Naive B cell (primary cell): ENCODE measurements at regions not wholly inside any gene's neighbourhood (a gene's known extent, or its start where the extent isn't known, plus 50 kb on each side); places are given as distances from the start of the nearest gene placed in this dataset.

Source experiments
- ATAC-seq, 2 donors: fragments of 150-1000 bp; cut with Tn5 transposase; 2 replicates each; pipeline ENCODE4 v1.10.0; 2021; ENCODE audit warnings: low read depth in 2 of 2, mild to moderate bottlenecking in 2 of 2, moderate library complexity in 2 of 2
- DNase-seq: peaks from one replicate; pipeline ENCODE4 v3.0.0; 2022
- H3K27ac Mint-ChIP-seq, 6 donors: one replicate each; pipeline ENCODE4 v1.8.0; 2020 to 2022; ENCODE audit warnings: mild to moderate bottlenecking in 6 of 6, mixed read lengths in 6 of 6, moderate library complexity in 5 of 6, inconsistent platforms in 2 of 6
- H3K27me3 Mint-ChIP-seq, 3 donors: one replicate each; pipeline ENCODE4 v1.8.0; 2021 to 2022; ENCODE audit warnings: mixed read lengths in 3 of 3, mild to moderate bottlenecking in 1 of 3
- H3K36me3 Mint-ChIP-seq, 2 donors: one replicate each; pipeline ENCODE4 v1.8.0; 2020 to 2022; ENCODE audit warnings: mixed read lengths in 2 of 2, inconsistent platforms in 1 of 2, mild to moderate bottlenecking in 1 of 2
- H3K4me1 Mint-ChIP-seq, 3 donors: one replicate each; pipeline ENCODE4 v1.8.0; 2020 to 2022; ENCODE audit warnings: mixed read lengths in 3 of 3, inconsistent platforms in 1 of 3, mild to moderate bottlenecking in 1 of 3, moderate library complexity in 1 of 3
- H3K4me3 Mint-ChIP-seq, 8 donors: one replicate each; pipeline ENCODE4 v1.8.0; 2020 to 2022; ENCODE audit warnings: mild to moderate bottlenecking in 8 of 8, mixed read lengths in 8 of 8, moderate library complexity in 8 of 8, inconsistent platforms in 2 of 8
- H3K9me3 Mint-ChIP-seq, 7 donors: one replicate each; pipeline ENCODE4 v1.8.0; 2020 to 2022; ENCODE audit warnings: mixed read lengths in 7 of 7, mild to moderate bottlenecking in 5 of 7, inconsistent platforms in 2 of 7, moderate library complexity in 1 of 7

DNA sequence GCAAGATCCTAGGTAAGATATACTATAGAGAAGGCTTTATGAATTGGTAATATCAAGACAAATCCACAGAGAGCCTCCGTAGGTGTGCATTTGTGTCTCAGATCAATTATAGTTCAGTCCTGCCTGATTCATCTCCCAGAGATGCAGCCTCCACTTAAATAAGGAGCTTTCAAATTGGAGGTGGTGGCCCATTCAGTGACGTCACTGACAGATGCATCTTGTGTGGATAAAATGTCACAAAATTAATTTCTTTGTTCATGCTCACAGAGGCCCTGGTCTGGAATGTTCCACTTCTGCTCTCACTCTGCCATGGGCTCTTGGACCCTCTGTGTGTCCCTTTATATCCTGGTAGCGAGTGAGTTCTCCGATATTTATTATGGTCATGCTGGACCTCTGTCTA, 157.1 kb upstream of the PRSS58 start:
- no peaks in the 10 kb centered on the region for H3K4me1 Mint-ChIP-seq
- no peaks in the 10 kb centered on the region for H3K36me3 Mint-ChIP-seq
- H3K4me3 Mint-ChIP-seq: no peak overlapping the region
- peaks cover 0 to 4% (median 0%) of the 10 kb centered on the region in 3 donors for H3K27me3 Mint-ChIP-seq
- DNase-seq (no peak), ATAC-seq (no peak)
- H3K9me3 Mint-ChIP-seq: peaks cover 0 to 3% (median 0%) of the 10 kb centered on the region in 7 donors
- H3K27ac Mint-ChIP-seq: no peak overlapping the region

- H3K9me3 Mint-ChIP-seq: peaks cover 0 to 3% (median 0%) of the 10 kb centered on the region in 7 donors
- H3K27ac Mint-ChIP-seq: no peak overlapping the region
- no peak for ATAC-seq
- DNase-seq: no peak
- H3K4me1 Mint-ChIP-seq: no peaks in the 10 kb centered on the region
- H3K4me3 Mint-ChIP-seq: peak overlapping the region in 1 of 8 donors; percentile 22
- H3K36me3 Mint-ChIP-seq: no peaks in the 10 kb centered on the region
- H3K27me3 Mint-ChIP-seq: peaks cover 0 to 4% (median 0%) of the 10 kb centered on the region in 3 donors
These were observed 156.3 kb upstream of the PRSS58 start for GRCh38 chr7:142414135-142414534.

GRCh38 chr7:142413280-142414000, 155.6 kb upstream of the PRSS58 start:
- H3K4me3 Mint-ChIP-seq: no peak overlapping the region

GRCh38 chr7:142412551-142413193, 154.8 kb upstream of the PRSS58 start:
- Mint-ChIP-seq H3K27ac (peak overlapping the region in 1 of 6 donors; percentile 22), H3K27me3 (no peaks in the 10 kb centered on the region), H3K36me3 (no peaks in the 10 kb centered on the region), H3K4me1 (no peaks in the 10 kb centered on the region), H3K9me3 (peaks cover 0 to 3% (median 0%) of the 10 kb centered on the region in 7 donors), H3K4me3 (no peak overlapping the region)
- ATAC-seq (no peak), DNase-seq (no peak)

More at GRCh38 chr7:142413280-142414000, 155.6 kb upstream of the PRSS58 start:
- H3K27me3 Mint-ChIP-seq: peaks cover 0 to 4% (median 0%) of the 10 kb centered on the region in 3 donors
- no peaks in the 10 kb centered on the region for H3K36me3 Mint-ChIP-seq
- no peak for ATAC-seq
- H3K9me3 Mint-ChIP-seq: peaks cover 0 to 3% (median 0%) of the 10 kb centered on the region in 7 donors
- no peak for DNase-seq
- peak overlapping the region in 1 of 6 donors; percentile 22 for H3K27ac Mint-ChIP-seq
- H3K4me1 Mint-ChIP-seq: no peaks in the 10 kb centered on the region

- DNase-seq (no peak), ATAC-seq (no peak)
- Mint-ChIP-seq H3K4me1 (no peaks in the 10 kb centered on the region), H3K4me3 (no peak overlapping the region), H3K27ac (no peak overlapping the region), H3K36me3 (no peaks in the 10 kb centered on the region), H3K27me3 (no peaks in the 10 kb centered on the region), H3K9me3 (peaks cover 0 to 3% (median 0%) of the 10 kb centered on the region in 7 donors)
These were observed 151.6 kb upstream of the PRSS58 start for GRCh38 chr7:142409471-142409870.

DNA sequence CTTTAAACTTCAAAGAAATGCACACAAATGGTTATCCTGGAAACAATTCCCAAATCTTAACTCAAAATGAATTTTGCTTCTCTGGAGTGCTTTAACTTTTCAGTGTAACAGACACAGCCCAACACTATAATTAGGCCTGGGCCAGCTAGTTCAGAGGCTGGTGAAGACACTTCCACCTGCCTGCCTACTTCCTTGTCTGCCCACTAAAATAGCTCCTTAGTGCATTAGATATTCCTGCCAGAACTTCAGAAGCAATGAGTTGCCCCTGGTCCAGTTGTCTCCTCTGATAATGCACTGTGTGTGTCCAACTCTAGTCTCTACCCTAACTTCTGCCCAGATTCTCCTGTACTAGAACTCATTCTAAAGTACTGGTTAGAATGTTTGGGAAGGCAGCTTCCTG, 150.9 kb upstream of the PRSS58 start:
- H3K4me1 Mint-ChIP-seq: no peaks in the 10 kb centered on the region
- no peaks in the 10 kb centered on the region for H3K36me3 Mint-ChIP-seq
- no peaks in the 10 kb centered on the region for H3K27me3 Mint-ChIP-seq
- ATAC-seq (no peak), DNase-seq (no peak)
- H3K27ac Mint-ChIP-seq: no peak overlapping the region
- peaks cover 0 to 3% (median 0%) of the 10 kb centered on the region in 7 donors for H3K9me3 Mint-ChIP-seq
- no peak overlapping the region for H3K4me3 Mint-ChIP-seq

DNA sequence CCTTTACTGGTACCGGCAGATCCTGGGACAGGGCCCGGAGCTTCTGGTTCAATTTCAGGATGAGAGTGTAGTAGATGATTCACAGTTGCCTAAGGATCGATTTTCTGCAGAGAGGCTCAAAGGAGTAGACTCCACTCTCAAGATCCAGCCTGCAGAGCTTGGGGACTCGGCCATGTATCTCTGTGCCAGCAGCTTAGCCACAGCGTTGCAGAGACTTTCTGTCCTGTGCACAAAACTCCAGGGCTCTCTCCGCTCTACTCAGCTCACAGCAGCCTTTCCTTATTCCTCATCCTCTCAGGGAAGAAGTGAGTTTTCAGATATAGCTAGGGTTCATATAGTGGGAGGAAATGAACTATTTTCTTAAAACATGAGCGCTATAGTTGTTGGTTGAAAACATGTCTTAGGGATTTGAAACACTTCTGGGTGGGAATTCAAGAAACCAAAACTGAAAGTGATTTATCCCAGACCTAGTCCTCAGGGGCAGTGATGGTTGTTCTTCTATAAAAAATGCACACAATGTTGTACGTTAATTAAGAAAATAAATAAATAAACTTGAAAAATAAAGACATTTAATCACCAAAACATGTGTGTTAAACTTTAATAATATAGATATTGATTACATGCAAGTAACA, 150.2 kb upstream of the PRSS58 start:
- Mint-ChIP-seq H3K27me3 (no peaks in the 10 kb centered on the region), H3K36me3 (no peaks in the 10 kb centered on the region), H3K27ac (peak overlapping the region in 1 of 6 donors; percentile 24), H3K4me1 (no peaks in the 10 kb centered on the region), H3K4me3 (no peak overlapping the region), H3K9me3 (peaks cover 0 to 3% (median 0%) of the 10 kb centered on the region in 7 donors)
- ATAC-seq (no peak), DNase-seq (no peak)

DNA sequence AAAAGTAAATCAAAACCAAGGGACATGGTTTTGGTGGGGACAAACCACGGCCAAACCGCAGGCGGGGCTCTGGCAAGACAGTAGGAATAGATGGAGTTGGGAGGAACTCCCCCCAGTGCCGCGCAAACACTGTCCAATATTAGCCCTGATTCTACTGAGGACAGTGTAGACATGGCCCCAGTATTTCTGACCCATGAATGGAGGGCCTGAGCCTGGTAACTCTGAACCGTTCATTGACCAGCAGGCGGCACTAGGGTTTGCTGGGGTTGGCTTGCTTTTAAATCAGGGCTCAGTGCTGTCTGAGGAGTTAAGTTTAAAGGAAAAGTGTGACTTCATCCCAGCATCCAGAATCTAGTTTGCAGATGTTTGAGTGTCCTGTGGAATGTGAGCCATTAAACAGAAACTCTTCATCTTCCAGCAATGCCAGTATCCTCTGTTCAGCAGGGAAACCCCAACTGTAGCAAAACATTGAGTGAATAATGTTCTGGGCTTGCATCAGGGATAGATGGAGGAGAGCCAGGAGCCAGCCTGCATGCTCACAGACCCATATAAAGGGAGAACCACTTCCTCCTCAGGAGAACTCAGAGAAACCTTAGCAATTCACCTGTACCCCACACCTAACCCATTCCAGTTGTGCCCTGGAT, 147.4 kb upstream of the PRSS58 start:
- H3K27me3 Mint-ChIP-seq: peaks cover 0 to 5% (median 0%) of the 10 kb centered on the region in 3 donors
- no peak for ATAC-seq
- H3K36me3 Mint-ChIP-seq: no peaks in the 10 kb centered on the region
- no peaks in the 10 kb centered on the region for H3K4me1 Mint-ChIP-seq
- no peak for DNase-seq
- no peaks in the 10 kb centered on the region for H3K9me3 Mint-ChIP-seq
- no peak overlapping the region for H3K27ac Mint-ChIP-seq
- H3K4me3 Mint-ChIP-seq: no peak overlapping the region

DNA sequence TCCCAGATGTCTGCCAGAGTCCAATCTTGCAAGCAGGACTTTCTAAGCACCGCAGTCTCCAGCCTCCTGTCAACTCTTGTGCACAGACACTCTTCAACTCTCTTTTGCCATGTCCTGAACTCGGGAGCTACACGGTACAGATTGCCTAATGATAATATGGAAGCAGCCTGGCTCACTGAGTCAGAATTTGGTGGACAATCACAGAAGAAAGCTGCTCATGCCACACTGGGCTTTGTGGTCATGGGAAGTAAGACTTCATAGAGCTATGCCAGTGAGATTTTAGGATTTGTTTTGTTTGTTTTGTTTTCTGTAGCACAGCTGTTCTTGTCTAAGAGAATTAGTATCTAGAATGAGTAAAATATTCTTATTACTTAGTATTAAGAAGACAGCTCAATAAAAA, 144.1 kb upstream of the PRSS58 start:
- H3K4me3 Mint-ChIP-seq: no peak overlapping the region

GRCh38 chr7:142400042-142400533, 142.2 kb upstream of the PRSS58 start:
- no peaks in the 10 kb centered on the region for H3K9me3 Mint-ChIP-seq
- ATAC-seq (no peak), DNase-seq (no peak)
- no peaks in the 10 kb centered on the region for H3K36me3 Mint-ChIP-seq
- peaks cover 0 to 11% (median 0%) of the 10 kb centered on the region in 3 donors for H3K27me3 Mint-ChIP-seq
- no peak overlapping the region for H3K4me3 Mint-ChIP-seq
- no peak overlapping the region for H3K27ac Mint-ChIP-seq
- no peaks in the 10 kb centered on the region for H3K4me1 Mint-ChIP-seq

More for the DNA sequence above, 144.1 kb upstream of the PRSS58 start:
- Mint-ChIP-seq H3K36me3 (no peaks in the 10 kb centered on the region), H3K9me3 (no peaks in the 10 kb centered on the region), H3K27ac (no peak overlapping the region), H3K27me3 (peaks cover 0 to 11% (median 0%) of the 10 kb centered on the region in 3 donors), H3K4me1 (no peaks in the 10 kb centered on the region)
- ATAC-seq (no peak), DNase-seq (no peak)

DNA sequence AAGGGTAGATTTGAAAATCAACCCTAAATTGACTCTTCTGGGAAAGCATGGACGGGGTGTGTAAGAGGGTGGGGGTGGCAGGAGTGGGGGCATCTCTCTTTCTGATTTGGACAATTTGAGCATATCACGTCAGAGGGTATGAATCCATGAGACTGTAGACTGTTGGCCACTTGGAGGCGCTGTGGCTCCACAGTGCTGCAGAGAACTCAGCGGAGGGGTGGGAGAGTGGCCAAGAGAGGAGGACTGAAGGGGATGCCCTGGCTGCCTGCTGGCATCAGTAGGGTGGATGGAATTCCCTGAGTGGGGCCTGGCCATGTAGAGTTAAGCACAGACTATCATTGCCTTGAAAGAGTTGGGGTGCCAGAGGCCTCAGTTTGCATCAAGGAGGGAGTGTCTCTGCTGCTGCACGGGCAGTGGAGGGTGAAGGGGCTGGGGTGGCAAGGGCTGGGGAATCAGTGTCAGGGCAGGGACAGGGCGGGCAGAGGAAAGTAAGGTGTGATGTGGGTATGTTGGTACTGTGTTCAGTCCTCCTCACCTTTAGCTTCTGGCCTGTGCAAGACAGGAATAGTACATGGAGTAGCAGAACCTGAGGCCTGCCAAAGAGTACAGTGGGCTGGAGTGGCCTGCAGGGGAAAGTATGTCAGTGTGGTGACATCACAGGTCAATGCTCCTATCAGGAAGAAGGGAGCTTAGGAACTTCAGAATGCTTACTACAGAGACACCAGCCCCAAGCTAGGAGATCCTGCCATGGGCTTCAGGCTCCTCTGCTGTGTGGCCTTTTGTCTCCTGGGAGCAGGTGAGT, 133.5 kb upstream of the PRSS58 start:
- Mint-ChIP-seq H3K4me3 (peak overlapping the region in 1 of 8 donors; percentile 26), H3K36me3 (no peaks in the 10 kb centered on the region)

DNA sequence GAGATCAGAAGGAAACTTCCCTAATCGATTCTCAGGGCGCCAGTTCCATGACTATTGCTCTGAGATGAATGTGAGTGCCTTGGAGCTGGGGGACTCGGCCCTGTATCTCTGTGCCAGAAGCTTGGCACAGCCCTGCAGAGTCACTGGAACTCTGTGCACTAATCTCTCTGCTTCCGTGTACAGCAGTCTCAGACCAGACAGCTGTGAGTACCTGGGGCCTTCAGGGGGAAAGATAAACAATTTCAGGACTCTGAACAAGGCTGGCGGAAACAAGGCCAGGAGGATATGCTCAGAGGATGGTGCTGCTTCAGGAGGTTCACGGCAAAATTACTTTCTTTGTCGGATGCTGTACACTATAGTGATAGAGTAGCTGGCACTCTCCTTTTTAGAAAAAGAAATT, 131.7 kb upstream of the PRSS58 start:
- Mint-ChIP-seq H3K27me3 (no peaks in the 10 kb centered on the region), H3K9me3 (no peaks in the 10 kb centered on the region), H3K27ac (peak overlapping the region in 2 of 6 donors; percentile 39 to 50), H3K4me3 (no peak overlapping the region), H3K36me3 (no peaks in the 10 kb centered on the region), H3K4me1 (peaks cover 5 to 10% (median 8%) of the 10 kb centered on the region in 3 donors)
- ATAC-seq (no peak), DNase-seq (no peak)

More for the DNA sequence above, 133.5 kb upstream of the PRSS58 start:
- no peak for ATAC-seq
- H3K4me1 Mint-ChIP-seq: no peaks in the 10 kb centered on the region
- H3K27me3 Mint-ChIP-seq: no peaks in the 10 kb centered on the region
- peak overlapping the region in 2 of 6 donors; percentile 15 to 21 for H3K27ac Mint-ChIP-seq
- no peak for DNase-seq
- no peaks in the 10 kb centered on the region for H3K9me3 Mint-ChIP-seq
